CD4-positive, alpha-beta T cell treated with Interleukin-21 for 1 hour (primary cell): ENCODE measurements at regions not wholly inside any gene's neighbourhood (a gene's known extent, or its start where the extent isn't known, plus 50 kb on each side); places are given as distances from the start of the nearest gene placed in this dataset.

ENCODE experiments used
- DNase-seq: peaks from one replicate; pipeline ENCODE4 v3.0.0-alpha.2; 2020

GRCh38 chr17:71110326-71110725 lies 941.0 kb downstream of the KCNJ2 start:
- DNase-seq: no peak

- no peak for DNase-seq
These were observed 942.1 kb downstream of the KCNJ2 start for GRCh38 chr17:71111460-71111859.

- DNase-seq: no peak
These were observed 942.6 kb downstream of the KCNJ2 start for GRCh38 chr17:71111934-71112333.

- no peak for DNase-seq
These were observed 944.0 kb downstream of the KCNJ2 start for GRCh38 chr17:71113347-71113746.

GRCh38 chr17:71114911-71115668 lies 945.8 kb downstream of the KCNJ2 start:
- DNase-seq: no peak

- no peak for DNase-seq
These were observed 946.3 kb downstream of the KCNJ2 start for GRCh38 chr17:71115669-71115972.

- DNase-seq: no peak
These were observed 948.1 kb downstream of the KCNJ2 start for GRCh38 chr17:71117466-71117865.

GRCh38 chr17:71118039-71118438 lies 948.7 kb downstream of the KCNJ2 start:
- no peak for DNase-seq

- DNase-seq: no peak
These were observed 958.1 kb downstream of the KCNJ2 start for GRCh38 chr17:71127416-71127815.

GRCh38 chr17:71142333-71142732 lies 973.0 kb downstream of the KCNJ2 start:
- DNase-seq: no peak

- DNase-seq: no peak
These were observed 975.3 kb upstream of the SOX9 start for GRCh38 chr17:71145486-71145885.

GRCh38 chr17:71147906-71148305 lies 972.9 kb upstream of the SOX9 start:
- no peak for DNase-seq

GRCh38 chr17:71149607-71150006 lies 971.2 kb upstream of the SOX9 start:
- DNase-seq: no peak

GRCh38 chr17:71157297-71157696 lies 963.5 kb upstream of the SOX9 start:
- no peak for DNase-seq

GRCh38 chr17:71158437-71158836 lies 962.4 kb upstream of the SOX9 start:
- no peak for DNase-seq

- no peak for DNase-seq
These were observed 957.6 kb upstream of the SOX9 start for GRCh38 chr17:71163121-71163812.

GRCh38 chr17:71163813-71164122 lies 957.1 kb upstream of the SOX9 start:
- no peak for DNase-seq

GRCh38 chr17:71164561-71164960 lies 956.3 kb upstream of the SOX9 start:
- no peak for DNase-seq

GRCh38 chr17:71166311-71166710 lies 954.5 kb upstream of the SOX9 start:
- DNase-seq: no peak

- DNase-seq: no peak
These were observed 952.6 kb upstream of the SOX9 start for GRCh38 chr17:71168053-71168741.

- DNase-seq: no peak
These were observed 950.8 kb upstream of the SOX9 start for GRCh38 chr17:71170070-71170469.

GRCh38 chr17:71171270-71171669 lies 949.5 kb upstream of the SOX9 start:
- DNase-seq: no peak

GRCh38 chr17:71173991-71174390 lies 946.8 kb upstream of the SOX9 start:
- no peak for DNase-seq

GRCh38 chr17:71176331-71176730 lies 944.5 kb upstream of the SOX9 start:
- no peak for DNase-seq
